Smooth muscle cell (in vitro differentiated cells): ENCODE measurements at regions not wholly inside any gene's neighbourhood (a gene's known extent, or its start where the extent isn't known, plus 50 kb on each side); places are given as distances from the start of the nearest gene placed in this dataset.

Experiments used
- DNase-seq: peaks from one replicate; lab custom pipeline; 2025; ENCODE audit not compliant: unreplicated experiment; lab: John Stamatoyannopoulos, UW
- H2AFZ ChIP-seq: fragments of 200-600 bp; sonication (generic); 2 replicates; pipeline ENCODE4 v1.6.0; 2016; ENCODE audit warnings: antibody characterized with exemption, low read depth, mild to moderate bottlenecking
- H3F3A ChIP-seq: fragments of 200-600 bp; sonication (generic); 2 replicates; pipeline ENCODE4 v1.6.0; 2017; ENCODE audit warnings: antibody characterized with exemption, low read depth
- H3K27ac ChIP-seq: fragments of 200-600 bp; sonication (generic); 2 replicates; pipeline ENCODE4 v1.5.1; 2016; ENCODE audit warnings: low read depth, mild to moderate bottlenecking
- H3K27me3 ChIP-seq: fragments of 200-600 bp; sonication (generic); 2 replicates; pipeline ENCODE4 v1.6.1; 2016; ENCODE audit warnings: low read depth, mild to moderate bottlenecking
- H3K36me3 ChIP-seq: fragments of 200-600 bp; sonication (generic); 2 replicates; pipeline ENCODE4 v1.5.1; 2016; ENCODE audit warnings: low read depth
- H3K4me1 ChIP-seq: fragments of 200-600 bp; sonication (generic); 2 replicates; pipeline ENCODE4 v1.5.1; 2016; ENCODE audit warnings: low read depth
- H3K4me2 ChIP-seq: fragments of 200-600 bp; sonication (generic); 2 replicates; pipeline ENCODE4 v1.6.0; 2016; ENCODE audit warnings: mild to moderate bottlenecking
- H3K4me3 ChIP-seq: fragments of 200-600 bp; sonication (generic); 2 replicates; pipeline ENCODE4 v1.5.1; 2016; ENCODE audit warnings: mild to moderate bottlenecking
- H3K79me2 ChIP-seq: fragments of 200-600 bp; sonication (generic); 2 replicates; pipeline ENCODE4 v1.6.0; 2016; ENCODE audit warnings: low read depth, mild to moderate bottlenecking
- H3K9ac ChIP-seq: fragments of 200-600 bp; sonication (generic); 2 replicates; pipeline ENCODE4 v1.6.0; 2016; ENCODE audit warnings: low read depth
- H3K9me3 ChIP-seq: fragments of 200-600 bp; sonication (generic); replicated peaks from 2 replicates; pipeline ENCODE4 v1.5.1; 2016; ENCODE audit warnings: low read depth
- H4K20me1 ChIP-seq: fragments of 200-600 bp; sonication (generic); 2 replicates; pipeline ENCODE4 v1.6.0; 2016; ENCODE audit warnings: low read depth
- WGBS: methylation state at CpG from one replicate; pipeline ENCODE4 v1.1.7; 2016; ENCODE audit warnings: low lambda C conversion rate; 5-methylcytosine and 5-hydroxymethylcytosine counted together
- TF ChIP-seq, protein P1 (sequence below): fragments of 200-600 bp; sonication (generic); IDR thresholded peaks from 2 replicates; pipeline ENCODE4 v1.5.1; 2017; ENCODE audit warnings: borderline replicate concordance, mild to moderate bottlenecking, antibody characterized with exemption; ENCODE audit not compliant: insufficient read depth, poor library complexity, severe bottlenecking

DNA sequence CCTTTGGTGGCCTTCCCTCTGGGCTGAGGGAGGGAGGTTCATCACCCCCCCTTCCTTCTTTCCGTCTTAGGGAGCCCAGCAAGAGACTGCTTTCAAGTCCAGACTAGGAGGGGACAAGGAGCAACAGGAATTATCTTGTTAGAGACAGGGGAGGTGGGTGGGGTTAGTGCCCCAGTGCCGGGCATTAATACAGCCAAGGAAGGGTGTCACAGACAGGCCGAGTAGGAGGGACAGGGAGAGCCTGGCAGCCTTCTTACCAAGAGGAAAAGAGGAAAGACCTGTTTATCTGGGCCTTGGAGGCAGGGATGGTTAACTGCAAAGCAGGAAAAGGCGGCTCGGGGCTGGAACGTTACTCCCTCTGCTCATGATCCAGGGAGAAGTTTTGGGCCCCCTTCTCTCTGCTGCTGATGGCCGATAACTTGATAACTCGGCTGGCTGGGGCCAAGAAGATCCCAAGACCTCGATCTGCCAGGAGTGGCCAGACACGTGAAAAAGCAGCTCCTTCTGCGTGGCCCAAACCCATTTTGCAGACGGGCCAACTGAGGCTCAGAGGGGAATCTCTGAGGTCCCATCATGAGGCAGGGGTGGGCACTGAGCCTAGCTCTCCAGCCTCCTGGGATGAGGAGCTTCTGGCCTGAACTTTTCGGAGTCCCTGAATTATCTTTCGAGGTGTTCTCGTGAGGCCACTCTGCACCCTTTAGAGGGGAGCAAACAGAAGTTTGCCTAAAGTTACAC is 79.3 kb downstream of the PTPRS start:
- Histone ChIP-seq H3K36me3 (peaks cover 6% of the 10 kb centered on the region), H3K4me2 (no peak overlapping the region), H3K9me3 (no peaks in the 10 kb centered on the region), H3K4me1 (no peaks in the 10 kb centered on the region), H3K79me2 (no peaks in the 10 kb centered on the region), H3K27me3 (no peaks in the 10 kb centered on the region), H3K27ac (no peak overlapping the region), H3K9ac (no peak overlapping the region), H2AFZ (no peak overlapping the region), H4K20me1 (no peaks in the 10 kb centered on the region), H3K4me3 (no peak overlapping the region), H3F3A (no peaks in the 10 kb centered on the region)
- no peak for DNase-seq
- WGBS = 81% methylated on average over 15 of the region's 15 CpGs
- TF ChIP-seq, protein P1, sequence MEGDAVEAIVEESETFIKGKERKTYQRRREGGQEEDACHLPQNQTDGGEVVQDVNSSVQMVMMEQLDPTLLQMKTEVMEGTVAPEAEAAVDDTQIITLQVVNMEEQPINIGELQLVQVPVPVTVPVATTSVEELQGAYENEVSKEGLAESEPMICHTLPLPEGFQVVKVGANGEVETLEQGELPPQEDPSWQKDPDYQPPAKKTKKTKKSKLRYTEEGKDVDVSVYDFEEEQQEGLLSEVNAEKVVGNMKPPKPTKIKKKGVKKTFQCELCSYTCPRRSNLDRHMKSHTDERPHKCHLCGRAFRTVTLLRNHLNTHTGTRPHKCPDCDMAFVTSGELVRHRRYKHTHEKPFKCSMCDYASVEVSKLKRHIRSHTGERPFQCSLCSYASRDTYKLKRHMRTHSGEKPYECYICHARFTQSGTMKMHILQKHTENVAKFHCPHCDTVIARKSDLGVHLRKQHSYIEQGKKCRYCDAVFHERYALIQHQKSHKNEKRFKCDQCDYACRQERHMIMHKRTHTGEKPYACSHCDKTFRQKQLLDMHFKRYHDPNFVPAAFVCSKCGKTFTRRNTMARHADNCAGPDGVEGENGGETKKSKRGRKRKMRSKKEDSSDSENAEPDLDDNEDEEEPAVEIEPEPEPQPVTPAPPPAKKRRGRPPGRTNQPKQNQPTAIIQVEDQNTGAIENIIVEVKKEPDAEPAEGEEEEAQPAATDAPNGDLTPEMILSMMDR = no peak

DNA sequence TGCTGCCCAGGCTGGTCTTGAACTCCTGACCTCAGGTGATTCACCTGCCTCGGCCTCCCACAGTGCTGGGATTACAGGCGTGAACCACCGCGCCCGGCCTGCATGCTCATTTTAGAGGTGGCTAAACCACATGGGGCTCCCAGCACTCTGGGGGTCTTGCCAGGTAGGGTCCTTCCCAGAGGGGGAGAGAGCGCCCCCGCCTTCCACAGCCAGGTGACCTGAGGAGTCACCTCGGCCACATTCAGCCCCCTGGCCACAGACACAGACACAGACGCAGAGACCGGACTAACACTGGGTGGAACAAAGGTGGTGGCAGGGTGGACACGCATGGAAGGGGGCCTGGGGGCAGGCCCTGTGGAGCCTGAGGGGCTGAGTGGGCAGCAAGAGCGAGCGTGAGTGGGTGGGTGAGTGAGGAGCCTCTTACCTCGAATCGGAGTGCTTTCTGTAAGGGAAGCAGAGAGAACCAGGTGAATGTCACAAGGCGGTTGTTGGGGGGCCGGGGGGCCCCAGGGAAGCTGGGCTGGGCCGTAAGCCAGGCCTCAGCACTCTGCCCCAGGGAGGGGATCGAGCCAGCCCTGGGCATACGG is 80.1 kb downstream of the PTPRS start:
- Histone ChIP-seq H3K27me3 (no peaks in the 10 kb centered on the region), H3K4me1 (no peaks in the 10 kb centered on the region), H3K36me3 (peaks cover 12% of the 10 kb centered on the region), H3K4me2 (no peak overlapping the region), H3F3A (no peaks in the 10 kb centered on the region), H3K27ac (no peak overlapping the region), H4K20me1 (no peaks in the 10 kb centered on the region), H3K79me2 (no peaks in the 10 kb centered on the region), H3K4me3 (no peak overlapping the region), H2AFZ (no peak overlapping the region), H3K9ac (no peak overlapping the region), H3K9me3 (peaks cover 3% of the 10 kb centered on the region)
- TF ChIP-seq, protein P1 = no peak
- no peak for DNase-seq
- WGBS = 95% methylated on average over 20 of the region's 20 CpGs

DNA sequence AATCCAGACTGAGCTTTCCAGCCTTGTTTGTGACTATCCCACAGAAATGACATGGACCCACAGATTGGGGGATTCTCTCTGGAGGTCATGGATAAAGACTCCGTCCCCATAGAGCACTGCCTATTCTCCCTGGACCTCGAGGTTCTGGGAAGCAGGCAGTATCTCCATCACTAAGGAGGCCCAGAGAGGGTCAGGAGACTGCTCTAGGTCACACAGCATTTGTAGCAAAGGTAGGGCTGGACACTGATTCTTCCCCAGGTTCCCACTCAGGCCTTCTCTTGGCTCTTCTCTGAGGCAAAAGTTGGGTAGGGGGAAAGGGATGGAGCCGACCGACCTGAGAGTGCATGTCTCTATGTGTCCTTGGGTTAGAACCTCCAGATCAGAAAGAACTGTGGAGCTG is 80.9 kb downstream of the PTPRS start:
- no peaks in the 10 kb centered on the region for H4K20me1 ChIP-seq
- peaks cover 8% of the 10 kb centered on the region for H3K9me3 ChIP-seq

More for the DNA sequence above, 80.9 kb downstream of the PTPRS start:
- H3K27me3 ChIP-seq = no peaks in the 10 kb centered on the region
- no peak for DNase-seq
- peaks cover 19% of the 10 kb centered on the region for H3K36me3 ChIP-seq
- H3K4me2 ChIP-seq = no peak overlapping the region
- no peak overlapping the region for H2AFZ ChIP-seq
- TF ChIP-seq, protein P1 = no peak
- H3K27ac ChIP-seq = no peak overlapping the region
- no peak overlapping the region for H3K4me3 ChIP-seq
- WGBS = 94% methylated on average over 4 of the region's 4 CpGs
- no peaks in the 10 kb centered on the region for H3K79me2 ChIP-seq
- H3F3A ChIP-seq = no peaks in the 10 kb centered on the region
- no peak overlapping the region for H3K9ac ChIP-seq
- H3K4me1 ChIP-seq = no peaks in the 10 kb centered on the region
